Ishikawa (cell line): ENCODE measurements at regions not wholly inside any gene's neighbourhood (a gene's known extent, or its start where the extent isn't known, plus 50 kb on each side); places are given as distances from the start of the nearest gene placed in this dataset.

Experiments used
- CEBPB ChIP-seq: IDR thresholded peaks from 2 replicates; pipeline ENCODE4 v1.6.1; 2012
- EGR1 ChIP-seq: IDR thresholded peaks from 2 replicates; pipeline ENCODE4 v1.6.1; 2012
- TAF1 ChIP-seq: IDR thresholded peaks from 2 replicates; pipeline ENCODE4 v1.6.1; 2012; ENCODE audit warnings: low read depth, mild to moderate bottlenecking
- TF ChIP-seq, protein P1 (sequence below): IDR thresholded peaks from 2 replicates; pipeline ENCODE4 v1.6.1; 2012

DNA sequence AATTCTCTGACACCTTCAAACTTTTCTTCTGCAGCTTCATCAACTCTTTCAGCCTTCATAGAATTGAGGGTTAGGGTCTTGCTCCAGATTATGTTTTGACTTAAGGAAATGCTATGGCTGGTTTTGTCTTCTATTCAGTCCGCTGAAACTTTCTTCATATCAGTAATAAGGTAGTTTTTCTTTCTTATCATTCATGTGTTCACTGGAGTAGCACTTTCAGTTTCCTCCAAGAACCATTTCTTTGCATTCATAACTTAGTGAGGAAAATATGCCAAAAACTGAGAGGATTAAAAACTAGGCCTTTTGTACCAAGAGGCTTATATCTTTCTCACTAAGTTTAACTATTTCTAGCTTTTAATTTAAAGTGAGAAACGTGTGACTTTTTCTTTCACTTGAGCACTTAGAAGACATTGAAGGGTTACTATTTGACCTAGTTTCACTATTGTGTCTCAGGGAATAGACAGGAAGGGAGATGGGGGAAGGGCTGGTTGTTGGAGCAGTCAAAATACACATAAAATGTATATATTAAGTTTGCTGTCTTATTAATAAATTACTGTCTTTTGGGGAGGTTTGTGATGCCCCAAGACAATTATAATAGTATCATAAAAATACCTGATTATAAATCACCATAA is 1110.1 kb downstream of the TBL1XR1 start:
- no peak for TF ChIP-seq TAF1
- TF ChIP-seq EGR1 = no peak
- TF ChIP-seq, protein P1, sequence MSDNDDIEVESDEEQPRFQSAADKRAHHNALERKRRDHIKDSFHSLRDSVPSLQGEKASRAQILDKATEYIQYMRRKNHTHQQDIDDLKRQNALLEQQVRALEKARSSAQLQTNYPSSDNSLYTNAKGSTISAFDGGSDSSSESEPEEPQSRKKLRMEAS = no peak
- TF ChIP-seq CEBPB = no peak
